ENCODE measurements at regions not wholly inside any gene's neighbourhood (a gene's known extent, or its start where the extent isn't known, plus 50 kb on each side); places are given as distances from the start of the nearest gene placed in this dataset.

- H3K27ac ChIP-seq (ENCODE audit: control insufficient read depth, insufficient read depth), result no peak overlapping the region
- H3K4me2 ChIP-seq (ENCODE audit: control insufficient read depth, insufficient read depth), result no peak overlapping the region
- ATAC-seq (no peak), FAIRE-seq (no peak), DNase-seq (ENCODE audit: low read depth, low spot score) (no peak)
- in situ Hi-C loops (cut with MboI), result loop anchor here (5.0 kb wide), 1 partner anchor 68 kb away; no protein-coding TSS in a partner anchor
- H3K9ac ChIP-seq (ENCODE audit: control insufficient read depth, insufficient read depth, low read length), result no peak overlapping the region
- CTCF ChIA-PET, result interaction anchor here (0.5 to 0.8 kb wide), 3 partner anchors 9 to 262 kb away, joined by 3 to 5 read pairs (median 3); no protein-coding TSS in a partner anchor
- POLR2A ChIA-PET, result no interaction called here
- no peak overlapping the region for H2AFZ ChIP-seq (ENCODE audit: control insufficient read depth, low read depth, low read length)
- no peaks in the 10 kb centered on the region for H3K27me3 ChIP-seq (replicated peaks in 1 of 2; ENCODE audit: control insufficient read depth in 2 of 2, insufficient read depth in 2 of 2, low read length in 1 of 2)
- H3K4me1 ChIP-seq (ENCODE audit: control insufficient read depth, insufficient read depth, low read length), result peaks cover 18% of the 10 kb centered on the region
- intact Hi-C loops (cut with micrococcal nuclease; ENCODE audit: unreplicated experiment), result no loop called here
- H4K20me1 ChIP-seq (ENCODE audit: control insufficient read depth, insufficient read depth), result no peaks in the 10 kb centered on the region; the same call in 1 of the 2 replicates
- no TSS peak for BruUV-seq (replicated peaks)
- no peaks in the 10 kb centered on the region; the same call in 2 of the 3 replicates for H3K9me3 ChIP-seq (replicated peaks; ENCODE audit: control insufficient read depth, insufficient read depth, low read length)
- no peaks in the 10 kb centered on the region for H3K79me2 ChIP-seq (ENCODE audit: control insufficient read depth, insufficient read depth, low read length)
- RAD21 ChIA-PET (ENCODE audit: unreplicated experiment), result no interaction called here
- 91% methylated on average over 8 of the region's 8 CpGs for WGBS (ENCODE audit: insufficient coverage, insufficient replicate concordance, low lambda C conversion rate, missing lambda C conversion rate)
- TF ChIP-seq TCF7 (IDR thresholded peaks at IDR 0.05; ENCODE audit: borderline replicate concordance) (no peak), SMAD1 (IDR thresholded peaks at IDR 0.05; ENCODE audit: low read depth, partially characterized antibody) (no peak), EGR1 (IDR thresholded peaks at IDR 0.05; ENCODE audit: borderline replicate concordance in 1 of 2, low read depth in 2 of 2, low read length in 2 of 2) (no peak), MEF2B (IDR thresholded peaks at IDR 0.05; ENCODE audit: partially characterized antibody, poor library complexity, severe bottlenecking) (no peak), IKZF1 (conservative IDR thresholded peaks at IDR 0.05) (no peak), FOXK2 (IDR thresholded peaks at IDR 0.05) (no peak), SMC3 (IDR thresholded peaks at IDR 0.05; ENCODE audit: borderline replicate concordance, low read length) (no peak), KAT2A (conservative IDR thresholded peaks at IDR 0.05; ENCODE audit: control insufficient read depth, low read depth, low read length) (no peak), SIN3A (IDR thresholded peaks at IDR 0.05; ENCODE audit: low read depth, low read length) (no peak)
- no peaks in the 10 kb centered on the region for H3K36me3 ChIP-seq (ENCODE audit: control insufficient read depth in 2 of 2, insufficient read depth in 2 of 2, low read length in 1 of 2)
- no peak overlapping the region for H3K4me3 ChIP-seq
- SMC1A ChIA-PET (ENCODE audit: uncharacterized antibody, unreplicated experiment), result interaction anchor here (1.1 kb wide), 1 partner anchor 68 kb away, joined by 3 read pairs; no protein-coding TSS in a partner anchor
These were observed 152.0 kb upstream of the STX18 start for GRCh38 chr4:4693755-4694295.

Measured in GM12878 (cell line).